Loucy (cell line): ENCODE measurements at regions not wholly inside any gene's neighbourhood (a gene's known extent, or its start where the extent isn't known, plus 50 kb on each side); places are given as distances from the start of the nearest gene placed in this dataset.
"Not testable (repeated sequence)": the region's sequence is repeated elsewhere in the genome, so short reads cannot be mapped to it uniquely, and the experiment has no call there.

Experiments used
- H2AFZ ChIP-seq: fragments of 200-600 bp; sonication (generic); 2 replicates; pipeline ENCODE4 v1.6.0; 2016; ENCODE audit warnings: antibody characterized with exemption, mild to moderate bottlenecking, low read length, moderate library complexity
- H3F3A ChIP-seq: fragments of 200-600 bp; 2 replicates; pipeline ENCODE4 v1.6.0; 2016; ENCODE audit warnings: antibody characterized with exemption, low read depth, mild to moderate bottlenecking
- H3K27me3 ChIP-seq: fragments of 200-600 bp; sonication (generic); 2 replicates; pipeline ENCODE4 v1.6.1; 2014; ENCODE audit warnings: low read length, mild to moderate bottlenecking; ENCODE audit not compliant: insufficient read depth, poor library complexity, severe bottlenecking
- H3K36me3 ChIP-seq: fragments of 200-600 bp; sonication (generic); 2 replicates; pipeline ENCODE4 v1.6.1; 2016; ENCODE audit warnings: low read length; ENCODE audit not compliant: insufficient read depth
- H3K4me1 ChIP-seq: fragments of 200-600 bp; sonication (generic); 2 replicates; pipeline ENCODE4 v1.5.1; 2014; ENCODE audit warnings: low read length, mild to moderate bottlenecking; ENCODE audit not compliant: insufficient read depth, poor library complexity, severe bottlenecking
- H3K4me2 ChIP-seq: fragments of 200-600 bp; sonication (generic); 2 replicates; pipeline ENCODE4 v1.6.0; 2014; ENCODE audit warnings: antibody characterized with exemption, low read length, low read depth, mild to moderate bottlenecking; ENCODE audit not compliant: poor library complexity, severe bottlenecking
- H3K4me3 ChIP-seq: fragments of 200-600 bp; sonication (generic); 2 replicates; pipeline ENCODE4 v1.5.1; 2014; ENCODE audit warnings: low read length, mild to moderate bottlenecking, mixed read lengths; ENCODE audit not compliant: poor library complexity, severe bottlenecking
- H3K79me2 ChIP-seq: fragments of 200-600 bp; sonication (generic); 2 replicates; pipeline ENCODE4 v1.6.1; 2014; ENCODE audit warnings: low read length; ENCODE audit not compliant: insufficient read depth
- H3K9ac ChIP-seq: fragments of 200-600 bp; sonication (generic); 2 replicates; pipeline ENCODE4 v1.6.0; 2014; ENCODE audit warnings: mild to moderate bottlenecking, low read depth, low read length, moderate library complexity; ENCODE audit not compliant: poor library complexity, severe bottlenecking
- H3K9me2 ChIP-seq: fragments of 200-600 bp; sonication (generic); replicated peaks from 2 replicates; pipeline ENCODE4 v1.6.1; 2016; ENCODE audit warnings: low read depth, low read length, mixed read lengths
- H3K9me3 ChIP-seq: fragments of 200-600 bp; sonication (generic); 2 replicates; pipeline ENCODE4 v1.6.1; 2014; ENCODE audit warnings: mild to moderate bottlenecking, antibody characterized with exemption, low read length, low read depth; ENCODE audit not compliant: insufficient read depth
- H4K20me1 ChIP-seq: fragments of 200-600 bp; sonication (generic); 2 replicates; pipeline ENCODE4 v1.6.0; 2014; ENCODE audit warnings: antibody characterized with exemption, low read length, mild to moderate bottlenecking; ENCODE audit not compliant: insufficient read depth, poor library complexity, severe bottlenecking
- CTCF ChIP-seq: fragments of 200-600 bp; sonication (generic); conservative IDR thresholded peaks from 2 replicates; pipeline ENCODE4 v1.5.1; 2014; ENCODE audit warnings: mild to moderate bottlenecking, antibody characterized with exemption, low read length
- EZH2phosphoT487 ChIP-seq: fragments of 200-600 bp; IDR thresholded peaks from 2 replicates; pipeline ENCODE4 v1.6.1; 2018; ENCODE audit warnings: antibody characterized with exemption, mild to moderate bottlenecking, moderate library complexity, borderline replicate concordance

- no peak overlapping the region for H3K9ac ChIP-seq
- H2AFZ ChIP-seq: 0 out of 2 replicates have a peak overlapping the region, but pooled peaks have one; percentile 5
- H3K4me2 ChIP-seq: no peak overlapping the region
- no peaks in the 10 kb centered on the region for H3K27me3 ChIP-seq
- no peaks in the 10 kb centered on the region for H3K9me2 ChIP-seq
- no peaks in the 10 kb centered on the region for H3K9me3 ChIP-seq
- no peak for TF ChIP-seq EZH2phosphoT487
- peak; percentile 52 for TF ChIP-seq CTCF
- no peaks in the 10 kb centered on the region for H3K36me3 ChIP-seq
- no peak overlapping the region for H3K4me3 ChIP-seq
- no peaks in the 10 kb centered on the region for H3F3A ChIP-seq
- H3K4me1 ChIP-seq: peaks cover 26% of the 10 kb centered on the region
- no peaks in the 10 kb centered on the region for H3K79me2 ChIP-seq
- no peaks in the 10 kb centered on the region for H4K20me1 ChIP-seq
These were observed 65.8 kb downstream of the MRPL57 start for GRCh38 chr13:21242236-21242635.

- Histone ChIP-seq H3K27me3 (no peaks in the 10 kb centered on the region), H3F3A (no peaks in the 10 kb centered on the region), H3K9ac (no peak overlapping the region), H3K36me3 (no peaks in the 10 kb centered on the region), H4K20me1 (no peaks in the 10 kb centered on the region), H3K9me3 (no peaks in the 10 kb centered on the region), H3K4me2 (no peak overlapping the region), H3K79me2 (no peaks in the 10 kb centered on the region), H3K4me3 (no peak overlapping the region), H2AFZ (0 out of 2 replicates have a peak overlapping the region, but pooled peaks have one; percentile 15), H3K9me2 (no peaks in the 10 kb centered on the region), H3K4me1 (peaks cover 26% of the 10 kb centered on the region)
- TF ChIP-seq CTCF: no peak
- TF ChIP-seq EZH2phosphoT487: no peak
These were observed 66.8 kb downstream of the MRPL57 start for GRCh38 chr13:21243045-21243897.

GRCh38 chr13:21243898-21244184 is 67.4 kb downstream of the MRPL57 start:
- peaks cover 23% of the 10 kb centered on the region for H3K4me1 ChIP-seq
- H3K79me2 ChIP-seq, H4K20me1 ChIP-seq, H3K27me3 ChIP-seq, H3K36me3 ChIP-seq, H3K4me3 ChIP-seq, H3F3A ChIP-seq, H3K9me3 ChIP-seq, H3K4me2 ChIP-seq, H3K9me2 ChIP-seq, H2AFZ ChIP-seq, H3K9ac ChIP-seq: not testable (repeated sequence)
